B cell (primary cell): ENCODE measurements at regions not wholly inside any gene's neighbourhood (a gene's known extent, or its start where the extent isn't known, plus 50 kb on each side); places are given as distances from the start of the nearest gene placed in this dataset.

Experiments
- ATAC-seq: fragments of 200-7000 bp; cut with Tn5 transposase; one replicate; pipeline ENCODE4 v1.10.0; 2021; ENCODE audit warnings: low read depth, mild to moderate bottlenecking, moderate number of reproducible peaks, moderate library complexity
- CTCF ChIA-PET: fragments of 350-600 bp; sonication (Branson Sonifier 250); formaldehyde crosslinking; loops from one replicate; lab custom pipeline; 2021; ENCODE audit warnings: antibody characterized with exemption, inconsistent platforms; lab: Charles Lee
- POLR2A ChIA-PET: fragments of 350-600 bp; sonication (Branson Sonifier 250); formaldehyde crosslinking; loops from one replicate; lab custom pipeline; 2021; ENCODE audit warnings: antibody characterized with exemption; lab: Charles Lee
- DNase-seq: peaks from one replicate; pipeline ENCODE4 v3.0.0; 2013
- H2AFZ ChIP-seq: 2 replicates; pipeline ENCODE4 v1.6.1; 2012; ENCODE audit warnings: mild to moderate bottlenecking, low read depth, low read length; ENCODE audit not compliant: insufficient read depth, poor library complexity, severe bottlenecking
- H3K27ac ChIP-seq, 2 donors: 1 replicate in 1 of 2; 2 replicates in 1 of 2; pipeline ENCODE4 v1.5.1; 2012 to 2013; ENCODE audit warnings: low read length in 2 of 2, mild to moderate bottlenecking in 2 of 2, moderate library complexity in 1 of 2
- H3K27me3 ChIP-seq, 4 experiments: fragments of 200-600 bp in 1 of 4; sonication (generic) in 1 of 4; replicated peaks in 1 of 4; 1 replicate in 2 of 4; 2 replicates in 2 of 4; pipeline versions ENCODE4 v1.6.1 to v1.7.0; 2013 to 2016; ENCODE audit warnings: low read length in 3 of 4, mild to moderate bottlenecking in 2 of 4, mixed read lengths in 1 of 4, moderate library complexity in 1 of 4; ENCODE audit not compliant: insufficient read depth in 4 of 4, control insufficient read depth in 3 of 4; ENCODE audit errors: control extremely low read depth in 1 of 4
- H3K36me3 ChIP-seq, 2 experiments: replicated peaks in 1 of 2; 1 replicate in 1 of 2; 2 replicates in 1 of 2; pipeline versions ENCODE4 v1.6.1 to v1.7.1; 2013; ENCODE audit warnings: low read length in 1 of 2; ENCODE audit not compliant: insufficient read depth in 2 of 2, control insufficient read depth in 1 of 2; ENCODE audit errors: control extremely low read depth in 1 of 2, extremely low read depth in 1 of 2
- H3K4me1 ChIP-seq, 2 donors: fragments of 200-600 bp in 1 of 2; sonication (generic) in 1 of 2; 1 replicate in 1 of 2; 2 replicates in 1 of 2; pipeline versions ENCODE4 v1.5.1 to v1.6.1; 2013 to 2017; ENCODE audit warnings: low read length in 2 of 2; ENCODE audit not compliant: control insufficient read depth in 2 of 2, insufficient read depth in 2 of 2
- H3K4me2 ChIP-seq: replicated peaks from 2 replicates; pipeline ENCODE3; 2012; ENCODE audit warnings: mild to moderate bottlenecking, low read depth, low read length; ENCODE audit not compliant: poor library complexity, severe bottlenecking
- H3K4me3 ChIP-seq, 5 experiments: fragments of 200-600 bp in 1 of 5; sonication (generic) in 1 of 5; 1 replicate in 3 of 5; 2 replicates in 2 of 5; pipeline versions ENCODE4 v1.5.1 to v1.7.0; 2011 to 2016; ENCODE audit warnings: low read length in 4 of 5, mild to moderate bottlenecking in 4 of 5, low read depth in 2 of 5, control low read depth in 1 of 5, moderate library complexity in 1 of 5; ENCODE audit not compliant: insufficient read depth in 1 of 5; ENCODE audit errors: control extremely low read depth in 1 of 5, extremely low read depth in 1 of 5
- H3K79me2 ChIP-seq: fragments of 200-600 bp; sonication (generic); one replicate; pipeline ENCODE4 v1.6.0; 2016; ENCODE audit warnings: low read length; ENCODE audit not compliant: control insufficient read depth, insufficient read depth
- H3K9ac ChIP-seq: fragments of 200-600 bp; sonication (generic); 2 replicates; pipeline ENCODE4 v1.6.1; 2017; ENCODE audit warnings: mild to moderate bottlenecking, low read length, moderate library complexity
- H3K9me3 ChIP-seq, 3 donors: one replicate each; pipeline versions ENCODE4 v1.6.1 to v1.7.1; 2013; ENCODE audit warnings: low read length in 2 of 3; ENCODE audit not compliant: control insufficient read depth in 2 of 3, insufficient read depth in 1 of 3; ENCODE audit errors: control extremely low read depth in 1 of 3
- H4K20me1 ChIP-seq: 2 replicates; pipeline ENCODE4 v1.6.0; 2012; ENCODE audit warnings: mild to moderate bottlenecking, low read length; ENCODE audit not compliant: insufficient read depth, control insufficient read depth, poor library complexity, severe bottlenecking
- H3K27ac Mint-ChIP-seq: one replicate; pipeline ENCODE4 v1.8.0; 2021; ENCODE audit warnings: mixed read lengths
- H3K27me3 Mint-ChIP-seq: one replicate; pipeline ENCODE4 v1.8.0; 2021; ENCODE audit warnings: mixed read lengths
- H3K4me1 Mint-ChIP-seq: one replicate; pipeline ENCODE4 v1.8.0; 2021; ENCODE audit warnings: mixed read lengths
- H3K4me3 Mint-ChIP-seq: one replicate; pipeline ENCODE4 v1.8.0; 2021; ENCODE audit warnings: mixed read lengths
- H3K9me3 Mint-ChIP-seq: one replicate; pipeline ENCODE4 v1.8.0; 2022; ENCODE audit warnings: mixed read lengths; ENCODE audit not compliant: insufficient read depth
- EZH2 ChIP-seq: IDR thresholded peaks from 2 replicates; pipeline ENCODE4 v1.6.1; 2012; ENCODE audit warnings: borderline replicate concordance, low read depth, mild to moderate bottlenecking, moderate library complexity, low read length; ENCODE audit not compliant: insufficient read depth, poor library complexity, severe bottlenecking
- WGBS: methylation state at CpG from one replicate; pipeline ENCODE4 v1.1.5; 2013; ENCODE audit warnings: missing lambda C conversion rate; ENCODE audit not compliant: insufficient coverage; 5-methylcytosine and 5-hydroxymethylcytosine counted together
- intact Hi-C: fragments of 100-400 bp; cut with micrococcal nuclease; formaldehyde crosslinking; loops from one replicate; pipeline ENCODE4 v1.10.0; 2022
- TF ChIP-seq, protein P1 (sequence below): fragments of 200-600 bp; IDR thresholded peaks from one replicate; pipeline ENCODE4 v1.8.0; 2022; ENCODE audit warnings: antibody characterized with exemption, mild to moderate bottlenecking

DNA sequence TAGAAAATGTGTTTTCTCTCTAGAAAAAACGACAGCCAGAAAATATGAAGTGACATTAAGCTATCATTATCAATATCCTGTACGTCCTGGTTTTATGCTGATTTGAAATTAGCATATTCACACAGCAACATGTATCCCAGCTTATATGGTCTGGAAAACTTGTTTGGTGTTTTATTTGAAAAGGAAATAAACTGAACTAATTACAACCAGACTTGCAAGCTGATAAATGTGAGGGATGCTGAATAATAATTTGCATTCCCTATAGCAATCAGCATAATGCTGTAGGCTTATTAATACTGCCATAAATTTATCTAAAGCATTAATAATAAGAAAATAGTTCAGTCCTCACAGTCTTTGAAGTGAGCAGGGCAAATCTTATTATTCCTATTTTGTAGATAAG, 336.9 kb upstream of the UMPS start:
- H3K79me2 ChIP-seq: no peaks in the 10 kb centered on the region
- ChIA-PET CTCF (no interaction called here), POLR2A (no interaction called here)
- no peaks in the 10 kb centered on the region for H4K20me1 ChIP-seq
- Mint-ChIP-seq H3K27ac (no peak overlapping the region), H3K9me3 (no peaks in the 10 kb centered on the region), H3K4me3 (no peak overlapping the region), H3K4me1 (no peaks in the 10 kb centered on the region), H3K27me3 (peaks cover 43% of the 10 kb centered on the region)
- no peak for DNase-seq
- intact Hi-C loops: no loop called here
- H3K36me3 ChIP-seq: no peaks in the 10 kb centered on the region
- no peaks in the 10 kb centered on the region for H3K9me3 ChIP-seq
- TF ChIP-seq, protein P1, sequence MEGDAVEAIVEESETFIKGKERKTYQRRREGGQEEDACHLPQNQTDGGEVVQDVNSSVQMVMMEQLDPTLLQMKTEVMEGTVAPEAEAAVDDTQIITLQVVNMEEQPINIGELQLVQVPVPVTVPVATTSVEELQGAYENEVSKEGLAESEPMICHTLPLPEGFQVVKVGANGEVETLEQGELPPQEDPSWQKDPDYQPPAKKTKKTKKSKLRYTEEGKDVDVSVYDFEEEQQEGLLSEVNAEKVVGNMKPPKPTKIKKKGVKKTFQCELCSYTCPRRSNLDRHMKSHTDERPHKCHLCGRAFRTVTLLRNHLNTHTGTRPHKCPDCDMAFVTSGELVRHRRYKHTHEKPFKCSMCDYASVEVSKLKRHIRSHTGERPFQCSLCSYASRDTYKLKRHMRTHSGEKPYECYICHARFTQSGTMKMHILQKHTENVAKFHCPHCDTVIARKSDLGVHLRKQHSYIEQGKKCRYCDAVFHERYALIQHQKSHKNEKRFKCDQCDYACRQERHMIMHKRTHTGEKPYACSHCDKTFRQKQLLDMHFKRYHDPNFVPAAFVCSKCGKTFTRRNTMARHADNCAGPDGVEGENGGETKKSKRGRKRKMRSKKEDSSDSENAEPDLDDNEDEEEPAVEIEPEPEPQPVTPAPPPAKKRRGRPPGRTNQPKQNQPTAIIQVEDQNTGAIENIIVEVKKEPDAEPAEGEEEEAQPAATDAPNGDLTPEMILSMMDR: no peak
- no peak for TF ChIP-seq EZH2
- no CpG with 5 or more reads among the region's 2 CpGs for WGBS
- no peak for ATAC-seq
- H3K4me2 ChIP-seq: no peak overlapping the region
- H3K9ac ChIP-seq: no peak overlapping the region
- no peak overlapping the region for H3K27ac ChIP-seq
- H2AFZ ChIP-seq: no peak overlapping the region
- H3K4me3 ChIP-seq: no peak overlapping the region
- H3K27me3 ChIP-seq: peaks cover 0 to 7% (median 0%) of the 10 kb centered on the region in 4 experiments
- H3K4me1 ChIP-seq: no peaks in the 10 kb centered on the region

DNA sequence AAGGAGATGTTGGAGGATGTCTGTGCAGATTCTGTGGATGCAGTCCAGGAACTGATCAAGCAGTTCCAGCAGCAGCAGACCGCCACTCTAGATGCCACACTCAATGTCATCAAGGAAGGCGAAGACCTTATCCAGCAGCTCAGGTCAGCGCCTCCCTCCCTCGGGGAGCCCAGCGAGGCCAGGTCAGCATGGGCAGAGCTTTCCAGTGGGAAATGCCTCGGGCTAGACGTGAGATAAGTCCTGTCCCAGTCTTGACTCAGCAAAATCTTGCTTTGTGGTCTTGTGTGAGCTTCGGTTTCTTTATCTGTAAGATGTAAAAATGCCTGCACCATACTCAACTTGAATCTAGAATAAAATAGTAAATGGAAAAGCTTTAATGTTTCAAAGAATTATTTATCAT, 335.1 kb upstream of the UMPS start:
- Histone ChIP-seq H3K4me2 (no peak overlapping the region), H3K4me1 (no peaks in the 10 kb centered on the region), H3K27me3 (no peaks in the 10 kb centered on the region), H3K9me3 (no peaks in the 10 kb centered on the region), H3K9ac (no peak overlapping the region), H2AFZ (no peak overlapping the region), H3K27ac (no peak overlapping the region), H3K79me2 (no peaks in the 10 kb centered on the region), H4K20me1 (no peaks in the 10 kb centered on the region), H3K4me3 (no peak overlapping the region), H3K36me3 (no peaks in the 10 kb centered on the region)
- H3K4me3 Mint-ChIP-seq: no peak overlapping the region
- ATAC-seq (no peak), DNase-seq (no peak)
- H3K4me1 Mint-ChIP-seq: no peaks in the 10 kb centered on the region
- peaks cover 37% of the 10 kb centered on the region for H3K27me3 Mint-ChIP-seq
- intact Hi-C loops: no loop called here
- ChIA-PET POLR2A (no interaction called here), CTCF (no interaction called here)
- TF ChIP-seq, protein P1: no peak
- TF ChIP-seq EZH2: no peak
- no peak overlapping the region for H3K27ac Mint-ChIP-seq
- WGBS: 96% methylated on average over 5 of the region's 8 CpGs
- no peaks in the 10 kb centered on the region for H3K9me3 Mint-ChIP-seq
